Left renal pelvis (tissue), 4 donors: ENCODE measurements at regions not wholly inside any gene's neighbourhood (a gene's known extent, or its start where the extent isn't known, plus 50 kb on each side); places are given as distances from the start of the nearest gene placed in this dataset.
"Not testable (repeated sequence)": the region's sequence is repeated elsewhere in the genome, so short reads cannot be mapped to it uniquely, and the experiment has no call there.

Experiments
- DNase-seq, 4 donors: peaks; one replicate each; pipeline ENCODE4 v3.0.0-alpha.2; 2013; ENCODE audit warnings: low read depth in 4 of 4, low spot score in 3 of 4

DNA sequence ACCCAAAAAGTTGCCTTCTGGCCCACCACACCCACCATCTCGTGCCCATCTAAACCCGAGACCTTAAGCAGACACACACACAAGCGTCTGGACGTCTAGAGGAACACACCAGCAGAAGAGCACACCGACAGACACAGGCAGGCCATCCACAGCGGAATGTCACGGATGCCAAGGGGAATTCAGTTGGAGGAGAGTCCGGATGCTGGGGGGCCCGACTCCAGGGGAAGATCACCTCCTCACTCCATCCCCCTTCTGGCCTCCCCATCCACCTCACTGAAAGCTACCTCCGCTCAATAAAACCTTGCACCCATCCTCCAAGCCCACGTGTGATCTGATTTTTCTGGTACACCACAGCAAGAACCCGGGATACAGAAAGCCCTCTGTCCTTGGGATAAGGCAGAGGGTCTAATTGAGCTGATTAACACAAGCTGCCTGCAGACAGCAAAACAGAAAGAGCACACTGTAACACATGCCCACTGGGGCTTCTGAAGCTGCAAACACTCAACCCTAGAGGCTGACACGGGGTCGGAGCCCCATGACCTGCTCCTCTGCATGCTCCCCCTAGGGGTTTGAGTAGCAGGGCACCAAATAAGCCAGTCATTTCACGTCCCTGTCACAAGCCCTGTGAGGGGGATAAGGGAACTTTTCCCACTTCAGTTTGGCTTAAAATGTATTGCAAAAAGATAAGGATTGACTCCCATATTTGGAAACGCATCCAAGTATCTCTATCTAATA, 339.6 kb upstream of the PCDH10 start:
- DNase-seq = no peak

DNA sequence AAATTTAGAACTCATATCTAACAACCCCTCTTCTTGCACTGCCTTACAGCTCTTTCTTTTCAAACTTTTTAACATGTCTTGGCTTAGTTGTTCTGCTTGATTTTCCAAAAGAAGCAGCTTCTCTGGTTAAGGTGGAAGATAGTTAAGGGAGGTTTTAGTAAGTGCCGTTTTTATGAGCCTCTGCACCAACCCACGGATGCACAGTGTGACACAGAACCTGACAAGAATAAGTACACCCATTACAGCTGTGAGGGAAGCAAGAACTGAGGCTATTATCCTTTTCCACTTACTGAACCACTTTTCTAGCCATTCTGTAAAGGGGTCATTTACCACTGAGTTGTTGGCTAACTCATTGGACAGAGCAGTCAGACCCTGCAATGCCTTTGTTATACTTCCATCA, 336.0 kb upstream of the PCDH10 start:
- DNase-seq = not testable (repeated sequence)

DNA sequence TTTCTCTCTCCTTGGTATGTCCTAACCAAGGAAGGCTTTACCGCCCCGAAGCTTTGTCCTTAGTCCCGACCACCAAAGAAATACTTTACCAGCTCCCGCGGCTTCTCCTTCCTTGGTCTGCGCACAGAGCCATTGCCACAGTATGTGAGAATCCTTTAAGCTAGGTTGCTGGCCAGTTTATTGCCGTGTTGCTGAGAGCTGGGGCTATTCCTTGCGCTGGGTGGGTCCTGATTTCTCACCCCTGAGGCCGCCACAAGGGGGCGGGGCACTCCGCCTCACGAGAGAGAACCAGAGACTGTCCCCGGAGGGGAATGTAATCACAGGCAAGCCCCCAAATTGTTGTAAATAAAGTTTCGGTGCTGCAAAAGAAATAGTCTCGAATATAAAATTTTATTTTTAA, 331.0 kb upstream of the PCDH10 start:
- no peak for DNase-seq

- DNase-seq = no peak
These were observed 325.7 kb upstream of the PCDH10 start for GRCh38 chr4:132823419-132823818.

DNA sequence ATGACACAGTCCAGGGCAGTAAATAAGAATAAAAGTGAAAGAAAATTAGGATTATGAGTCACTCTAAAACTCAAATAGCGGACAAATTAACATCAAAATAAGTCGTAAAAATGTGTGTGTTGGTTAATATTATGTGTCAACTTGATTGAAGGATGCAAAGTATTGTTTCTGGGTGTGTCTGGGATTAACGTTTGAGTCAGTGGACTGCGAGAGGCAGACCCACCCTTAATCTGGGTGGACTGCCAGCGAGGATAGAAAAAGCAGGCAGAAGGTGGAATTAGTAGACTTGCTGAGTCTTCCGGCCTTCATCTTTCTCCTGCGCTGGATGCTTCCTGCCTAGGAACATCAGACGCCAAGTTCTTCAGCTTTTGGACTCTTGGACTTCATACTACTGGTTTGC, 324.3 kb upstream of the PCDH10 start:
- DNase-seq = no peak

DNA sequence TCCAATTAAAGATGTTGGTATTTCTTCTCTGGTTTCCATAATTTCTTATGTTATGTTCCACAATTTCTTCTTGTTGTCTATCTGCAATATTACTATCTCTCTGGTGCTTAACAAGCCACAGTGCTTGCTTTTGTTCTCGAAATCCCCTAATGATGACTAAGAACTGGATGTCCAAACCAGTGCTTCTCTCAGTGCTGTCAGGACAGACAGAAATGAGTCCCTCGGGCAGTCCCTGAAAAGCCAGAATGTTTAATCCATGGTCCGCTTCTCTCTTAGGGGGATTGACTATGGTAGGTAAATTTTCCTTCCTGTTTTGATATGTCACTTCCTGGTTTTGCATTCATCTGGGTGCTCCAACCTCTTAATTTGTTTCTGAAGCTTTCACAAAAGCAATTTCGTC, 321.6 kb upstream of the PCDH10 start:
- DNase-seq = no peak

- DNase-seq = no peak
These were observed 310.9 kb upstream of the PCDH10 start for GRCh38 chr4:132838244-132838643.

DNA sequence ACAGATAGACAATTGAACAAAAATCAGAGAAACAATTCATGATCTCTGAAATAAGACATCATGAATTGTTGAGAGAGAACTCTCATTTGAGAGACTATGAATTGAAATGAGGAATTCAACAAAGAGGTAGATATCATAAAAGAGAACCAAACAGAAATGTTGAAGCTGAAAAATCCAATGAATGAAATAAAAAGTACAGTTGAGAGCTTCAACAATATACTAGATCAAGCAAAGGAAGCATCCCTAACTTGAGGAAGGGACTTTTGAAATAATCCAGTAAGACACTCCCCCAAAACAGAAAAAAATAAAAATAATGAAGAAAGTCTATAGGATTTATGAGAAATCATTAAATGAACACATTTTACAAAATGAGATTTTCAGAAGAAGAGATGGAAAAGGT, 310.0 kb upstream of the PCDH10 start:
- no peak for DNase-seq

- DNase-seq = no peak
These were observed 289.2 kb upstream of the PCDH10 start for GRCh38 chr4:132859929-132860328.

GRCh38 chr4:132860976-132861375, 288.1 kb upstream of the PCDH10 start:
- DNase-seq = no peak

DNA sequence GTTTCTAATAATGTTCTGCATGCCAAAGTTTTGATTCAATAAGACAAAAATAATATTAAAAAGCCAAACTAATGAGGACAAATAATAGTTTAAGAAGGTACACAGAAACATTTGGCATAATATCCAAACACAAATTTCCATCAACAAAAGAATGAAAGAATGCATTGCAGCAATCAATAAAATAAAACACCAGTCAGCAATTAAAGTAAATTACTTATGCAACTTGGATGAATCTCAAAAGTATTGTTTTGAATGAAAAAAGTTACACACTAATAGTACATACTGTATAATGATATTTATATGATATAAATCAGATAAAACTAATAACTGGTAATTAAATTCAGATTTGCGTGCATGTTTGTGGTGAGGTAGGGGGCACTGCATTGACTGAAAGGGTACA, 285.5 kb upstream of the PCDH10 start:
- no peak for DNase-seq

GRCh38 chr4:132865458-132865857, 283.6 kb upstream of the PCDH10 start:
- no peak for DNase-seq

- no peak for DNase-seq
These were observed 283.2 kb upstream of the PCDH10 start for GRCh38 chr4:132865922-132866321.

GRCh38 chr4:132866616-132867015, 282.5 kb upstream of the PCDH10 start:
- DNase-seq = no peak

- no peak for DNase-seq
These were observed 255.3 kb upstream of the PCDH10 start for GRCh38 chr4:132893787-132894186.

DNA sequence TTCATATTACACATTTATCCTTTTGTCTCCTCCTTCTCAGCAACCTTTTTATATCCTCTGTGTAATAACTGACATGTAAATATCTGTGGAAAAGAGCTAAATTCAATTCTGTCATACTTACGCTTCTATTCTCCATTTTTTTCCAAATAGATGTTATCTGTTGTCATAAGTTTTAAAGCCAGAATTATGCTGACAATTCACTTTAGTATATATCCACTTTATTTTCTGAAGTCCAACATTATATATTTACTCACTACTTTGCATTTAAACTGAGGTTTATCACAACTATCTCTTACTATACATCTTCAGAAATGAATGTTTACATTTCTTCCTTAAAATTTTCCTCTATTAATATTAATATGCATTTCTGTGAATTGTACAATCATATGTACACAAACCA, 247.9 kb upstream of the PCDH10 start:
- DNase-seq = no peak

GRCh38 chr4:132910229-132910748, 238.8 kb upstream of the PCDH10 start:
- no peak for DNase-seq

DNA sequence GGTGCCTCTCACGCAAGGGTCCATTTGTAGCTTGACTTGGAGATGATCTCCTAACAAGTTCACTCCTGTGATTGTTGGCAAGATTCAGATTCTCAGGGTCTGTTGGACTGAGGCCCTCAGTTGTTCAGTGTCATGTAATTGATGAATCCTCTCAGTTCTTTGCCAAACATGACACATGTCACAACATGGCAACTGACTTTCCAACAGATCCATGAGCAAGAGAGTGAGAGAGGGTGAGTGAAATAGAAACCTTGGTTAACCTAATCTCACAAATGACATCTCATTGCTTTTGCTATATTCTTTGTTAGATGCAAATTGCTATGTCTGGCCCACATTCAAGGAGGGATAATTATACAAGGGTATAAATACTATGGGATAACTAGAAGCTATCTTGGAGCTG, 231.0 kb upstream of the PCDH10 start:
- no peak for DNase-seq

DNA sequence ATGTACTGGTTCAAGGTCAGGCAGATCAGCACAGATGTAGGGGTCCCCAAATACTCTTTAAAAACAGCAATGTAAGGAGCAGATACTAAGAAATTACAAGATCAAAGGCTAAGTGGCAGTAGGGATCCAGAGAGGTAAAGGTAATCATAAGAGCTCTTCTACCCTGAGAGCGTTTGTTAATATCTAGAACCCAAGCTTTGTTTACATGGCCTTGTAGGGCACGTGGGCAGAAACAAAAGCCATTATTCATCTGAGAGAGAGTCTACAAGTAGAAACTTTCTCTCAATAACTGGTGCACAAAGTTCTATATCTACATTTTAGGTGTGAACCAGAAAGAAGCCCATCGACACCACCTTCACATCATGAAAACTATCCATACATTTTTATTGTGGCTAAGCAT, 225.6 kb upstream of the PCDH10 start:
- DNase-seq = no peak

DNA sequence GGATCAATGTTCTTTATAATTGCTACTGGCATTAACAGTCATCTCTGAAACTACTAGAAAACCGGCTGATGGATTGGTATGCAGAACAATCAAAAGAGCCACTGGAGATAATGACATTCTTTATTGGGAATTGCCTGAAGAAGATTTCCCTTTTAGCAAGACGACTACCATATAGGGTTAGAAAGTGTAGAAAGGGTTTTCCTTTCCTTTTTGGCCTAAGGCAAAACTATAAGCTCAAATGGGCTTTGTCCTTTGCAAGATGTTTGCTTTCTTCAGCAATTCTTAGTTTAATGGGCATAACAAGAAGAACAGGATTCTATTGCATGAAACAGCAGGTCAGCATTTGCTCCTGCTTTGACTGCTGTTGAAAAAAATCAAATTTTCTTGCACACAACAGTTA, 214.2 kb upstream of the PCDH10 start:
- no peak for DNase-seq

GRCh38 chr4:132955146-132955545, 193.9 kb upstream of the PCDH10 start:
- DNase-seq = no peak

GRCh38 chr4:132956962-132957361, 192.1 kb upstream of the PCDH10 start:
- no peak for DNase-seq
